AG20443 (cell line): ENCODE measurements at regions not wholly inside any gene's neighbourhood (a gene's known extent, or its start where the extent isn't known, plus 50 kb on each side); places are given as distances from the start of the nearest gene placed in this dataset.
A peak's percentile ranks its signal among the peaks of the same experiment; 100 is the strongest.
"Not testable (repeated sequence)": the region's sequence is repeated elsewhere in the genome, so short reads cannot be mapped to it uniquely, and the experiment has no call there.

Source experiments
- DNase-seq: peaks from one replicate; pipeline ENCODE4 v3.0.0; 2012; ENCODE audit warnings: low spot score, mixed read lengths

- no peak for DNase-seq
Observed at GRCh38 chr1:100628631-100629081, 90.7 kb downstream of the GPR88 start.

- no peak for DNase-seq
Observed at GRCh38 chr1:100629391-100629790, 90.2 kb upstream of the VCAM1 start.

GRCh38 chr1:100631015-100631551 lies 88.5 kb upstream of the VCAM1 start:
- DNase-seq, result peak; percentile 56

GRCh38 chr1:100642826-100643225 lies 76.7 kb upstream of the VCAM1 start:
- DNase-seq, result no peak

- DNase-seq, result no peak
Observed at GRCh38 chr1:100643471-100644196, 75.9 kb upstream of the VCAM1 start.

- no peak for DNase-seq
Observed at GRCh38 chr1:100646001-100646400, 73.5 kb upstream of the VCAM1 start.

GRCh38 chr1:100649146-100649545 lies 70.4 kb upstream of the VCAM1 start:
- no peak for DNase-seq

- DNase-seq, result no peak
Observed at GRCh38 chr1:100657876-100658715, 61.4 kb upstream of the VCAM1 start.

GRCh38 chr1:100658716-100659026 lies 60.9 kb upstream of the VCAM1 start:
- no peak for DNase-seq

- no peak for DNase-seq
Observed at GRCh38 chr1:100661176-100661575, 58.4 kb upstream of the VCAM1 start.

- DNase-seq, result not testable (repeated sequence)
Observed at GRCh38 chr1:100668494-100668893, 51.0 kb upstream of the VCAM1 start.
